ENCODE measurements at regions not wholly inside any gene's neighbourhood (a gene's known extent, or its start where the extent isn't known, plus 50 kb on each side); places are given as distances from the start of the nearest gene placed in this dataset.

GRCh38 chr11:116596346-116597260 is 176.2 kb downstream of the BUD13 start:
- no peak for DNase-seq

GRCh38 chr11:116595305-116595880 is 177.4 kb downstream of the BUD13 start:
- no peak for DNase-seq

- DNase-seq: no peak
Observed at GRCh38 chr11:116590844-116591570, 181.8 kb downstream of the BUD13 start.

GRCh38 chr11:116589402-116589801 is 183.4 kb downstream of the BUD13 start:
- DNase-seq: no peak

- DNase-seq: no peak
Observed at GRCh38 chr11:116586392-116586791, 186.4 kb downstream of the BUD13 start.

- DNase-seq: no peak
Observed at GRCh38 chr11:116582571-116582970, 190.2 kb downstream of the BUD13 start.

- no peak for DNase-seq
Observed at GRCh38 chr11:116581349-116581748, 191.4 kb downstream of the BUD13 start.

- no peak for DNase-seq
Observed at GRCh38 chr11:116580799-116581198, 192.0 kb downstream of the BUD13 start.

GRCh38 chr11:116579857-116580727 is 192.7 kb downstream of the BUD13 start:
- no peak for DNase-seq

- DNase-seq: no peak
Observed at GRCh38 chr11:116579031-116579653, 193.6 kb downstream of the BUD13 start.

GRCh38 chr11:116577956-116578355 is 194.8 kb downstream of the BUD13 start:
- no peak for DNase-seq

- no peak for DNase-seq
Observed at GRCh38 chr11:116577273-116577672, 195.5 kb downstream of the BUD13 start.

- DNase-seq: peak; percentile 14
Observed at GRCh38 chr11:116576526-116576925, 196.3 kb downstream of the BUD13 start.

- DNase-seq: no peak
Observed at GRCh38 chr11:116567721-116568242, 205.0 kb downstream of the BUD13 start.

GRCh38 chr11:116563712-116564047 is 209.1 kb downstream of the BUD13 start:
- no peak for DNase-seq

GRCh38 chr11:116563028-116563711 is 209.6 kb downstream of the BUD13 start:
- DNase-seq: no peak

- DNase-seq: no peak
Observed at GRCh38 chr11:116560589-116560988, 212.2 kb downstream of the BUD13 start.

- DNase-seq: no peak
Observed at GRCh38 chr11:116558504-116559211, 214.1 kb downstream of the BUD13 start.

GRCh38 chr11:116557282-116557681 is 215.5 kb downstream of the BUD13 start:
- DNase-seq: no peak

GRCh38 chr11:116556483-116556882 is 216.3 kb downstream of the BUD13 start:
- no peak for DNase-seq

GRCh38 chr11:116553482-116553881 is 219.3 kb downstream of the BUD13 start:
- no peak for DNase-seq

Data from NK-92 treated with Interleukin-12 subunit alpha and Interleukin-12 subunit beta, amount 100 ng/mL, for 24 hours (cell line).